NT2/D1 (cell line): ENCODE measurements at regions not wholly inside any gene's neighbourhood (a gene's known extent, or its start where the extent isn't known, plus 50 kb on each side); places are given as distances from the start of the nearest gene placed in this dataset.

ENCODE experiments used
- DNase-seq: peaks from one replicate; pipeline ENCODE4 v3.0.0-alpha.2; 2011; ENCODE audit warnings: low read depth, low spot score
- H3K27me3 ChIP-seq: 2 replicates; pipeline ENCODE4 v1.6.0; 2011; ENCODE audit warnings: mild to moderate bottlenecking; ENCODE audit not compliant: insufficient read length, insufficient read depth
- H3K36me3 ChIP-seq: 2 replicates; pipeline ENCODE4 v1.6.1; 2011; ENCODE audit warnings: mild to moderate bottlenecking, low read length, mixed read lengths; ENCODE audit not compliant: insufficient read depth, insufficient read length
- H3K4me1 ChIP-seq: 2 replicates; pipeline ENCODE4 v1.5.1; 2011; ENCODE audit not compliant: insufficient read depth, insufficient read length
- H3K4me3 ChIP-seq: 2 replicates; pipeline ENCODE4 v1.5.1; 2011; ENCODE audit warnings: low read depth; ENCODE audit not compliant: insufficient read length
- H3K9ac ChIP-seq: 2 replicates; pipeline ENCODE4 v1.6.0; 2011; ENCODE audit warnings: low read depth; ENCODE audit not compliant: insufficient read length
- H3K9me3 ChIP-seq: 2 replicates; pipeline ENCODE4 v1.5.1; 2011; ENCODE audit warnings: mild to moderate bottlenecking, low read length; ENCODE audit not compliant: insufficient read depth
- SUZ12 ChIP-seq: IDR thresholded peaks from 2 replicates; pipeline ENCODE4 v1.6.1; 2011; ENCODE audit not compliant: insufficient read length, insufficient read depth; ENCODE audit errors: extremely low read depth
- YY1 ChIP-seq: IDR thresholded peaks from 2 replicates; pipeline ENCODE4 v1.6.1; 2011; ENCODE audit not compliant: insufficient read length, insufficient read depth
- ZNF274 ChIP-seq: IDR thresholded peaks from 2 replicates; pipeline ENCODE4 v1.6.1; 2011; ENCODE audit warnings: mild to moderate bottlenecking, low read depth, low read length

- no peaks in the 10 kb centered on the region for H3K4me1 ChIP-seq
- DNase-seq = no peak
- no peak overlapping the region for H3K4me3 ChIP-seq
- no peaks in the 10 kb centered on the region for H3K27me3 ChIP-seq
- no peaks in the 10 kb centered on the region for H3K9me3 ChIP-seq
- no peaks in the 10 kb centered on the region for H3K36me3 ChIP-seq
- no peak for TF ChIP-seq YY1
- TF ChIP-seq ZNF274 = no peak
- no peak for TF ChIP-seq SUZ12
- no peak overlapping the region for H3K9ac ChIP-seq
Observed at GRCh38 chr16:86365513-86366273, 144.6 kb upstream of the FOXF1 start.

GRCh38 chr16:86366481-86366880 lies 143.8 kb upstream of the FOXF1 start:
- no peak overlapping the region for H3K9ac ChIP-seq
- peaks cover 5% of the 10 kb centered on the region for H3K4me1 ChIP-seq
- TF ChIP-seq YY1 = no peak
- no peak for TF ChIP-seq ZNF274
- no peak for TF ChIP-seq SUZ12
- no peak overlapping the region for H3K4me3 ChIP-seq
- no peaks in the 10 kb centered on the region for H3K36me3 ChIP-seq
- H3K9me3 ChIP-seq = no peaks in the 10 kb centered on the region
- no peaks in the 10 kb centered on the region for H3K27me3 ChIP-seq
- no peak for DNase-seq

- no peak for TF ChIP-seq ZNF274
- no peak for TF ChIP-seq SUZ12
- TF ChIP-seq YY1 = no peak
- DNase-seq = no peak
- H3K36me3 ChIP-seq = no peaks in the 10 kb centered on the region
- H3K4me1 ChIP-seq = peaks cover 7% of the 10 kb centered on the region
- H3K4me3 ChIP-seq = no peak overlapping the region
- H3K27me3 ChIP-seq = no peaks in the 10 kb centered on the region
- H3K9ac ChIP-seq = no peak overlapping the region
- no peaks in the 10 kb centered on the region for H3K9me3 ChIP-seq
Observed at GRCh38 chr16:86367291-86368072, 142.8 kb upstream of the FOXF1 start.

- Histone ChIP-seq H3K4me1 (peaks cover 7% of the 10 kb centered on the region), H3K9me3 (0 out of 2 replicates have a peak, but pooled peaks cover under 1% of the 10 kb centered on the region), H3K27me3 (no peaks in the 10 kb centered on the region), H3K9ac (no peak overlapping the region), H3K4me3 (no peak overlapping the region), H3K36me3 (no peaks in the 10 kb centered on the region)
- TF ChIP-seq SUZ12 (no peak), YY1 (no peak), ZNF274 (no peak)
- DNase-seq = no peak
Observed at GRCh38 chr16:86368261-86368660, 142.1 kb upstream of the FOXF1 start.

- no peaks in the 10 kb centered on the region for H3K36me3 ChIP-seq
- H3K9ac ChIP-seq = no peak overlapping the region
- H3K4me3 ChIP-seq = no peak overlapping the region
- DNase-seq = no peak
- H3K27me3 ChIP-seq = no peaks in the 10 kb centered on the region
- TF ChIP-seq YY1 (no peak), SUZ12 (no peak), ZNF274 (no peak)
- peaks cover 18% of the 10 kb centered on the region; the same call in 1 of the 2 replicates for H3K9me3 ChIP-seq
- peaks cover 7% of the 10 kb centered on the region for H3K4me1 ChIP-seq
Observed at GRCh38 chr16:86370062-86370461, 140.3 kb upstream of the FOXF1 start.

GRCh38 chr16:86371083-86371803 lies 139.1 kb upstream of the FOXF1 start:
- no peak for TF ChIP-seq YY1
- no peak for TF ChIP-seq ZNF274
- no peak for TF ChIP-seq SUZ12
- H3K4me1 ChIP-seq = peaks cover 7% of the 10 kb centered on the region
- H3K4me3 ChIP-seq = no peak overlapping the region
- no peak overlapping the region for H3K9ac ChIP-seq
- H3K36me3 ChIP-seq = no peaks in the 10 kb centered on the region
- DNase-seq = no peak
- H3K27me3 ChIP-seq = no peaks in the 10 kb centered on the region
- peaks cover 20% of the 10 kb centered on the region; the same call in 1 of the 2 replicates for H3K9me3 ChIP-seq

- Histone ChIP-seq H3K27me3 (no peaks in the 10 kb centered on the region), H3K4me3 (no peak overlapping the region), H3K36me3 (no peaks in the 10 kb centered on the region), H3K9ac (no peak overlapping the region), H3K4me1 (peaks cover 7% of the 10 kb centered on the region), H3K9me3 (peaks cover 20% of the 10 kb centered on the region; the same call in 1 of the 2 replicates)
- TF ChIP-seq SUZ12 (no peak), ZNF274 (no peak), YY1 (no peak)
- no peak for DNase-seq
Observed at GRCh38 chr16:86372193-86372592, 138.1 kb upstream of the FOXF1 start.
